RWPE2 (cell line): ENCODE measurements at regions not wholly inside any gene's neighbourhood (a gene's known extent, or its start where the extent isn't known, plus 50 kb on each side); places are given as distances from the start of the nearest gene placed in this dataset.

Experiments used
- ATAC-seq: fragments of 200-7000 bp; cut with Tn5 transposase; 3 replicates; pipeline ENCODE4 v1.9.1; 2021; ENCODE audit warnings: low read depth
- DNase-seq: peaks from one replicate; pipeline ENCODE4 v3.0.0-alpha.2; 2020; ENCODE audit warnings: low spot score
- H3K27ac ChIP-seq: fragments of 450-650 bp; 2 replicates; pipeline ENCODE4 v1.5.1; 2017; ENCODE audit warnings: mild to moderate bottlenecking; ENCODE audit not compliant: poor library complexity, severe bottlenecking
- H3K27me3 ChIP-seq: fragments of 250-450 bp; sonication (Bioruptor Pico); 2 replicates; pipeline ENCODE4 v1.5.1; 2021; ENCODE audit warnings: mild to moderate bottlenecking, moderate library complexity; ENCODE audit not compliant: insufficient read depth, poor library complexity, severe bottlenecking
- H3K36me3 ChIP-seq: fragments of 250-450 bp; sonication (Bioruptor Pico); 2 replicates; pipeline ENCODE4 v1.5.1; 2020; ENCODE audit warnings: low read depth, mild to moderate bottlenecking, moderate library complexity
- H3K4me1 ChIP-seq: fragments of 250-450 bp; sonication (Bioruptor Pico); 2 replicates; pipeline ENCODE4 v1.5.1; 2021; ENCODE audit warnings: mild to moderate bottlenecking, moderate library complexity; ENCODE audit not compliant: insufficient read depth, poor library complexity, severe bottlenecking
- H3K4me3 ChIP-seq: fragments of 250-450 bp; sonication (Bioruptor Pico); 2 replicates; pipeline ENCODE4 v1.5.1; 2021; ENCODE audit warnings: mild to moderate bottlenecking, moderate library complexity; ENCODE audit not compliant: severe bottlenecking
- H3K9me3 ChIP-seq: fragments of 250-450 bp; sonication (Bioruptor Pico); 2 replicates; pipeline ENCODE4 v1.5.1; 2021; ENCODE audit warnings: mild to moderate bottlenecking, moderate library complexity; ENCODE audit not compliant: severe bottlenecking
- TF ChIP-seq, protein P1 (sequence below): fragments of 450-650 bp; IDR thresholded peaks from one replicate; pipeline ENCODE4 v1.5.1; 2017; ENCODE audit warnings: mild to moderate bottlenecking, moderate library complexity; ENCODE audit not compliant: poor library complexity, severe bottlenecking

DNA sequence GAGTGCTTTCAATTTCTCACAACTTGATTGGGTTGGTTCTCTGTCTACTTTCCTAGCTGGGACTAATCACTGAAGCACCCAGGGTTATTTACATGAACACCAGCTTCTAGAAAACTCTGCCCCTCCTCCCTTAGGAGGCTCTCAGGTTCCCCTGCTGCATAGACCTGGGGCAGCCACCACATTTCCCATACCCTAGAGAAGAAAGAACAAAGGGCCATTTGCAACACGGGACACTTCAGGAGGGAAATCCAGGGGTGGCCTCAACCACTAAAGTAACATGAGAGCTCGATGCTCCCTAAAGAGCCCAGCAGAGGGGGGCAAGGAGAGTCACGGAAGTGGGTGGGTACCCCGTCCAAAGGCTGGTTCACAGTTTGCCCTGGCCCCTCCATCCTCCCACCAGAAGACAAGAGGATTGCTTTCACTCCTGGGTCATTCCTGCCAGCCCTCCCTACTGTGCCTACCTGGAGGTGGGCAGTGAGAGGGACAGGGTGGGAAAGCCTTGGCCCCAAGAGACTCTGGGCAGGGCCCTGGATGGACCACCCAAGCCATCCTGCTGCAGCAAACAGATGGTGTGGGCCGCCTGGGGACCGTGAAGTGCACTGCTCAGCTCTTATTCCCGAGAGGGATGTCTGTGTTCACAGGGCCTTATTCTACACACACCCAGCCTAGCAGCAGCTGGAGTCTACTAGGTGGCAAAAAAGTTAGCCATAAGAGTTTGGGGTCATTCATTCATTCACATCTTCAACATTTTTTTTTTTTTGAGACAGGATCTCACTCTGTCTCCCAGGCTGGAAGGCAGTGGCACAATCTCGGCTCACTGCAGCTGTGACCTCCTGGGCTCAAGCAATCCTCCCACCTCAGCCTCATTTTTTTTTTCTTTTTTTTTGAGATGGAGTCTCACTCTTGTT lies 392.1 kb downstream of the SOX9 start:
- Histone ChIP-seq H3K36me3 (no peaks in the 10 kb centered on the region), H3K27me3 (no peaks in the 10 kb centered on the region), H3K27ac (no peak overlapping the region), H3K4me3 (no peak overlapping the region), H3K9me3 (no peaks in the 10 kb centered on the region), H3K4me1 (peaks cover 37% of the 10 kb centered on the region)
- TF ChIP-seq, protein P1, sequence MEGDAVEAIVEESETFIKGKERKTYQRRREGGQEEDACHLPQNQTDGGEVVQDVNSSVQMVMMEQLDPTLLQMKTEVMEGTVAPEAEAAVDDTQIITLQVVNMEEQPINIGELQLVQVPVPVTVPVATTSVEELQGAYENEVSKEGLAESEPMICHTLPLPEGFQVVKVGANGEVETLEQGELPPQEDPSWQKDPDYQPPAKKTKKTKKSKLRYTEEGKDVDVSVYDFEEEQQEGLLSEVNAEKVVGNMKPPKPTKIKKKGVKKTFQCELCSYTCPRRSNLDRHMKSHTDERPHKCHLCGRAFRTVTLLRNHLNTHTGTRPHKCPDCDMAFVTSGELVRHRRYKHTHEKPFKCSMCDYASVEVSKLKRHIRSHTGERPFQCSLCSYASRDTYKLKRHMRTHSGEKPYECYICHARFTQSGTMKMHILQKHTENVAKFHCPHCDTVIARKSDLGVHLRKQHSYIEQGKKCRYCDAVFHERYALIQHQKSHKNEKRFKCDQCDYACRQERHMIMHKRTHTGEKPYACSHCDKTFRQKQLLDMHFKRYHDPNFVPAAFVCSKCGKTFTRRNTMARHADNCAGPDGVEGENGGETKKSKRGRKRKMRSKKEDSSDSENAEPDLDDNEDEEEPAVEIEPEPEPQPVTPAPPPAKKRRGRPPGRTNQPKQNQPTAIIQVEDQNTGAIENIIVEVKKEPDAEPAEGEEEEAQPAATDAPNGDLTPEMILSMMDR = no peak
- no peak for ATAC-seq
- DNase-seq = no peak

DNA sequence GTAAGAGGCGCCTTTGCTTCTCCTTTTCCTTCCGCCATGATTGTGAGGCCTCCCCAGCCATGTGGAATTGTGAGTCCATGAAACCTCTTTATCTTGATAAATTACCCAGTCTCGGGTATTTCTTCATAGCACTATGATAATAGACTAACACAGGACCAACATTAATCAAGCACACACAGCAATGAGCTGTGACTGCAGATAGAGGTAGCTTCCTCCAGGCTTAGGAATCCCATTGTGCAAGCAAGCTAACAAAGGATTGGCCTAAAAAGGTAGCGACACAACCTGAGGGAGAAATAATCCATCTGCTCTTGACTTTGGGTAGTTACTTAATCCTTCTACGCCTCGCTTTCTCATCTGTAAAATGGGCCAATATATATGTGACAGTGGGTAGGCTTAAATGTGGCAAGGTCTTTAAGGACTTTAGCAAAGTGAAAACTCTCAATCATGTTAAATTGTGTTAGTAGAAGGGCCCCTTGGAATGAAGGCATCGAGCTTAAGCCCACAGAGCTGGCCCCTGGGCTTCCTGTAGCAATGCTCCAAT lies 393.6 kb downstream of the SOX9 start:
- TF ChIP-seq, protein P1 = no peak
- no peaks in the 10 kb centered on the region for H3K9me3 ChIP-seq
- DNase-seq (no peak), ATAC-seq (no peak)
- no peaks in the 10 kb centered on the region for H3K36me3 ChIP-seq
- peaks cover 50% of the 10 kb centered on the region for H3K4me1 ChIP-seq
- no peak overlapping the region for H3K4me3 ChIP-seq
- no peaks in the 10 kb centered on the region for H3K27me3 ChIP-seq
- peak overlapping the region; percentile 22 for H3K27ac ChIP-seq

DNA sequence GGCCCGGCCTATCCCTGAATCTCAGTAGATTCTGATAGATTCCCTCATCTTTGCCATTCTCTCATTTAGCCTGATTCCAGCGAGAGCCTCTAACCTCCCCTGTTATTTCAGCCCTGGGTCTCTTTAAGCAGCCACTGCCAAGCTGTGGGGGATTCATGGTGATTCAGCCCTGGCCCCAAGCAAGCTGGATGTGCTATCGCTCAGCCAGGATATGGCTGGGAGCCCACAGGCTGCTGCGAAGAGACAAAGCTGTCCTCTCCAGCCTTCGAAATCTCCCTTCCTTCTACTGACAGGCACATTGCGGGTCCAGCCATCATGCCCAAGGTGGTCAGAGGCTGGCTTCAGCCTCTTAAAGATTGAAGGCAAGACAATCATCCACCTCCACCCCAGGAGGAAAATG lies 394.1 kb downstream of the SOX9 start:
- ATAC-seq (peak; percentile 17; the same call in 1 of the 3 replicates), DNase-seq (no peak)
- no peaks in the 10 kb centered on the region; the same call in 1 of the 2 replicates for H3K36me3 ChIP-seq
- H3K4me3 ChIP-seq = no peak overlapping the region
- no peaks in the 10 kb centered on the region for H3K9me3 ChIP-seq
- H3K27ac ChIP-seq = peak overlapping the region; percentile 22
- H3K27me3 ChIP-seq = no peaks in the 10 kb centered on the region
- peaks cover 54% of the 10 kb centered on the region for H3K4me1 ChIP-seq
- TF ChIP-seq, protein P1 = no peak

DNA sequence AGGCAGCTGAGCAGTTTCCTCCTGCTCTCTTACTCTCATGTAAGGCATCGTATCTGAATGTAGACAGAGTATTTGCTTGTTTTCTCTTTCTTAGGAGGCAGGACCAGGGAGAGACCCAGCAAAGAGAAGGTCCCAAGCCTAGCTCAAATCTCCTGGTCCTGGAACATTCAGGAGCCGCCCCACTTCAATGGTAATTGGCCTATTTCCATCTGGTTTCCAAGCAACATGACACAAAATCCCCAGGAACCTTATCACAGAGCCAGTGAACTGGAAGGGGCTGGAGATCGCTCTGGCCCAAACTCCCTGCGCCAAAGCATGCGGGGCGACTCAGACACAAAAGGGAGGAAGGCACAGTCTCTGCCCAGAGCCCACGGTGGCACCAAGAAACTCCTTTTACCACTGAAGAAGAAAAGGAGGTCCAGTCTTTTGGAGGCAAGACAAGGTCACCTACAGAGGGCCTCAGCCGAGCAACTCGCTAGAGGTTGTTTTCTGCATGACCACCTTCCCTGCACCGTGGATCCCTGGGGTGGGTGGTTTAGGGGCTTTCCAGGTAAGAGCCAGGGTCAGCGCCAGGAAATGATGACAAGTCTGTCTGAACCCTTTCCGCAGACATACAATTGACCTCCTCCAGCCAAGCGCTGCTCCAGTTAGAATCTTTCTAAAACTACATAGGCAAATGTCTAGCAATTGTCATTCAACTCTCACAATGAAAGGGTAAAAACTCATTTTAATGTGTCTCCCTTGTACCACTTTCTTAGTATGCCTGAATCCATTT lies 394.7 kb downstream of the SOX9 start:
- DNase-seq = no peak
- H3K27me3 ChIP-seq = no peaks in the 10 kb centered on the region
- H3K36me3 ChIP-seq = no peaks in the 10 kb centered on the region; the same call in 1 of the 2 replicates
- ATAC-seq = no peak
- no peak overlapping the region for H3K4me3 ChIP-seq
- H3K27ac ChIP-seq = peak overlapping the region; percentile 22
- H3K4me1 ChIP-seq = peaks cover 52% of the 10 kb centered on the region
- TF ChIP-seq, protein P1 = no peak
- H3K9me3 ChIP-seq = no peaks in the 10 kb centered on the region
